OCI-LY7 (cell line): ENCODE measurements at regions not wholly inside any gene's neighbourhood (a gene's known extent, or its start where the extent isn't known, plus 50 kb on each side); places are given as distances from the start of the nearest gene placed in this dataset.
A peak's percentile ranks its signal among the peaks of the same experiment; 100 is the strongest.

Experiments
- CTCF ChIP-seq: fragments of 200-600 bp; sonication (generic); conservative IDR thresholded peaks from 2 replicates; pipeline ENCODE4 v1.5.1; 2014; ENCODE audit warnings: mild to moderate bottlenecking, antibody characterized with exemption, low read length, moderate library complexity, mixed read lengths
- EZH2phosphoT487 ChIP-seq: fragments of 200-600 bp; sonication (generic); IDR thresholded peaks from 2 replicates; pipeline ENCODE4 v1.6.1; 2018; ENCODE audit warnings: low read depth, borderline replicate concordance, mild to moderate bottlenecking, mixed run types, antibody characterized with exemption, low read length, moderate library complexity, mixed read lengths

- 0 out of 2 replicates have a peak, but pooled peaks have one; percentile 16 for TF ChIP-seq CTCF
- TF ChIP-seq EZH2phosphoT487 = no peak
Measured at GRCh38 chr5:2135354-2135753, 252.6 kb upstream of the IRX4 start.
